Right cardiac atrium (tissue), 5 donors: ENCODE measurements at regions not wholly inside any gene's neighbourhood (a gene's known extent, or its start where the extent isn't known, plus 50 kb on each side); places are given as distances from the start of the nearest gene placed in this dataset.

Source experiments
- ATAC-seq, 2 donors: fragments of 200-7000 bp; cut with Tn5 transposase; one replicate each; pipeline versions ENCODE4 v1.8.0 to v1.9.1; 2020; ENCODE audit warnings: moderate library complexity in 2 of 2, mild to moderate bottlenecking in 1 of 2
- DNase-seq, 3 donors: peaks; one replicate each; pipeline ENCODE4 v3.0.0-alpha.2; 2020
- H3K27ac ChIP-seq: one replicate; pipeline ENCODE4 v1.5.1; 2013; ENCODE audit warnings: mild to moderate bottlenecking, low read length, control low read depth, moderate library complexity
- H3K27me3 ChIP-seq: one replicate; pipeline ENCODE4 v1.6.1; 2013; ENCODE audit not compliant: control insufficient read depth, insufficient read depth
- H3K4me1 ChIP-seq: one replicate; pipeline ENCODE4 v1.6.1; 2013; ENCODE audit warnings: low read length; ENCODE audit not compliant: control insufficient read depth, insufficient read depth
- H3K4me3 ChIP-seq: one replicate; pipeline ENCODE4 v1.5.1; 2013; ENCODE audit warnings: low read length, control low read depth
- H3K9me3 ChIP-seq: one replicate; pipeline ENCODE4 v1.6.1; 2013; ENCODE audit warnings: low read length; ENCODE audit not compliant: control insufficient read depth
- WGBS: extraction: QIAGEN DNeasy Blood & Tissue Kit; methylation state at CpG from one replicate; pipeline ENCODE4 v1.1.7; 2013; 5-methylcytosine and 5-hydroxymethylcytosine counted together
- intact Hi-C, 4 donors: fragments of 100-400 bp; cut with DNase I; formaldehyde crosslinking; loops; one replicate each; pipeline versions ENCODE4 v1.11.0 to v1.14.0; 2022 to 2023
- donor health status: healthy with polysubstance abuse.
- donor health status: DM: no; HTN: yes; CAD: no.
- donor health status: DM: no; HTN: no; CAD: no.
- donor health status: DM: no; HTN: yes; CAD: no; lungs with severe emphysema.
- donor health status: DM: yes; HTN: yes; CAD: no.

- H3K9me3 ChIP-seq: no peaks in the 10 kb centered on the region
- no peak overlapping the region for H3K27ac ChIP-seq
- 58% methylated on average over 3 of the region's 3 CpGs for WGBS
- DNase-seq (no peak), ATAC-seq (no peak)
- no peaks in the 10 kb centered on the region for H3K27me3 ChIP-seq
- intact Hi-C loops: no loop called here
- no peak overlapping the region for H3K4me3 ChIP-seq
- H3K4me1 ChIP-seq: no peaks in the 10 kb centered on the region
Observed at GRCh38 chr4:145427991-145428390, 53.7 kb upstream of the SMAD1 start.

DNA sequence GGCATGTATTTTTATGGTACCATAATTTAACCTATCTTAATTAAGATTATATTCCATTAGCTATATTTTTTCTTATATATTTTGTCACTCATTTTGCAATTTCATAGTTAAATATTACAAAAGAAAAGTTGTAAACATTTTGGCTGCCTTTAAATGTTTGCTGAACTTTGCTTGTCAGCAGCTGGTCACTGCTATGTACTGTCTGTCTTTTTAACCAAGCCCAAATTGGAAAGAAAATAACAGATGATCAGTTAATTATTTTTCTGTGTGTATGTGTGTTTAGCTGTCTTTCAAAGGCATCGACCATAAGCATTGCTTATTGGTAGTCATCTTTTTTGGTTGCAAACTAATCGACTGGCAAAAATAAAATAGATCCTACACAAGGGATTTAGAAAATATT is 54.4 kb upstream of the SMAD1 start:
- DNase-seq (no peak), ATAC-seq (no peak)
- WGBS: 73% methylated on average over 2 of the region's 2 CpGs
- no peak overlapping the region for H3K4me3 ChIP-seq
- no peak overlapping the region for H3K27ac ChIP-seq
- H3K9me3 ChIP-seq: no peaks in the 10 kb centered on the region
- H3K27me3 ChIP-seq: no peaks in the 10 kb centered on the region
- intact Hi-C loops: no loop called here
- no peaks in the 10 kb centered on the region for H3K4me1 ChIP-seq

- no peak for ATAC-seq
- no peak overlapping the region for H3K27ac ChIP-seq
- H3K4me1 ChIP-seq: no peaks in the 10 kb centered on the region
- intact Hi-C loops: no loop called here
- no peak overlapping the region for H3K4me3 ChIP-seq
- DNase-seq: no peak
- 88% methylated on average over 5 of the region's 5 CpGs for whole genome bisulfite sequencing
- no peaks in the 10 kb centered on the region for H3K27me3 ChIP-seq
- no peaks in the 10 kb centered on the region for H3K9me3 ChIP-seq
Observed at GRCh38 chr4:145423017-145423708, 58.5 kb upstream of the SMAD1 start.

DNA sequence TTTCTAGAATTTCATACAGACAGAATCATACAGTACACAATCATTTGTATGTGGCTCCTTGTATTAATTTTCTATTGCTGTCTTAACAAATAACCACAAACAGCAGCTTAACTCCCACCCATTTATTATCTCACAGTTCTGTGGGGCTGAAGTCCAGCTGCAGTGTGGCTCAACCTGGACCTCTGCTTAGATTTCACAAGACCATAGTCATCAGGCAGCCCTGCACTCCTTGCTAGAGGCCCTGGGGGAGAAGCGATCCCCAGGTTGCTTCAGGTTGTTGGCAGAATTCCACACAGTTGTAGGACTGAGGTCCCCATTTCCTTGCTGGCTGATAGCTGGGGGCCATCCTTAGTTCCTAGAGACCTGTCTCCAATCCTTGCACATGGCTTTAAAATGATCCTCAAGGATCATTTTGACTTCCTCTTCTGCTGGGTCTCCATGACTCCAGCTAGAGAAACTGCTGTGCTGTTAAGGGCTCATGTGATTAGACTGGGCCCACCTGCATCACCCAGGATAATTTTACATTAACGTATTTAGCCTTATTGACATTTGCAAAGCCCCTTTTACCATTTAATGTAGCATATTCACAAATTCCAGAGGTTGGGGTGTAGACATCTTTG is 60.9 kb upstream of the SMAD1 start:
- no peak for DNase-seq
- no peaks in the 10 kb centered on the region for H3K27me3 ChIP-seq
- no peak overlapping the region for H3K4me3 ChIP-seq
- intact Hi-C loops: no loop called here
- no peaks in the 10 kb centered on the region for H3K4me1 ChIP-seq
- WGBS: 91% methylated on average over 2 of the region's 2 CpGs
- no peak overlapping the region for H3K27ac ChIP-seq
- no peak for ATAC-seq
- no peaks in the 10 kb centered on the region for H3K9me3 ChIP-seq

DNA sequence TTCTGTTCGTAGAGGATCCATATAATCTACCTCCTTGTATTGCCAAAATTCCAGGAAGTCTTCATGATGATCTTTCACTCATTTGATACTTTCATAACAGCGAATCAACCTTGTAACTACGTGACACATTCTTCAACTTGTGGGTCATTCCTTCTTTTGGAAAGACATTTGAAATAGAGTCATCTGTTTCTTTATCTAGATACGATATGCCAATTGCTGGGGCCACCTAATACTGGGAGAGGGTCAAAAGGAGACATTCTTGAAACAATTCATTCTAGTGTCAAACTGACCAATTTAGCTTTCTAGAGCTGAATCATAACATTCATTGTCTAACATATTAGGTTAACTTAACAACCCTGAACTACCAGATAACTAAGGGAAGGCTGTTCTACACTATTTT is 62.9 kb upstream of the SMAD1 start:
- Histone ChIP-seq H3K9me3 (no peaks in the 10 kb centered on the region), H3K4me1 (no peaks in the 10 kb centered on the region), H3K27ac (no peak overlapping the region), H3K4me3 (no peak overlapping the region), H3K27me3 (no peaks in the 10 kb centered on the region)
- intact Hi-C loops: no loop called here
- DNase-seq: no peak
- no peak for ATAC-seq
- 59% methylated on average over 4 of the region's 4 CpGs for WGBS

GRCh38 chr4:145417348-145418130 is 64.1 kb upstream of the SMAD1 start:
- ATAC-seq (no peak), DNase-seq (no peak)
- intact Hi-C loops: no loop called here
- Histone ChIP-seq H3K27me3 (no peaks in the 10 kb centered on the region), H3K9me3 (no peaks in the 10 kb centered on the region), H3K4me1 (no peaks in the 10 kb centered on the region), H3K27ac (no peak overlapping the region), H3K4me3 (no peak overlapping the region)
- WGBS: 93% methylated on average over 5 of the region's 5 CpGs

DNA sequence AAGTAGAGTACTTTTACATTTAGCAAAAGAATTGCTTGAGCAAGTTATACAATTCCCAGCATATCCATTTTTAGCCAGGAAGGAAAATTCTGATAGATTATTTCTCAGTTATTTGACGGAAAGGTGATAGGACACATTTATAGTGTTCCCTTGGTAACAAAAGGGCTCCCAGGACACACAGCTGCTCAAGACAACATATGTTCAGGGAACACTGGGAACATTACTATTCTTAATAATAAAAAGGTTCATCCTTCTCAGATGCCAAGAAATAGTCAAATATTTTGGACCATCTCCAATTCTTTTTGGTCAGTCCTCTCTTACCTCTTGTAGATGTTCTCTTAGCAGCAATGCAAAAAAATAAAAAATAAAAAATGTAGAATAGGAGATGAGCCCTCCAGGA is 66.8 kb upstream of the SMAD1 start:
- ATAC-seq (no peak), DNase-seq (no peak)
- intact Hi-C loops: no loop called here
- Histone ChIP-seq H3K4me1 (no peaks in the 10 kb centered on the region), H3K4me3 (no peak overlapping the region), H3K27me3 (no peaks in the 10 kb centered on the region), H3K27ac (no peak overlapping the region), H3K9me3 (no peaks in the 10 kb centered on the region)
- WGBS: 74% methylated on average over 1 of the region's 1 CpG

GRCh38 chr4:145414226-145414625 is 67.4 kb upstream of the SMAD1 start:
- no peak for ATAC-seq
- 88% methylated on average over 1 of the region's 1 CpG for WGBS

GRCh38 chr4:145406970-145407369 is 74.7 kb upstream of the SMAD1 start:
- peak in 1 of 2 donors; percentile 37 for ATAC-seq
- H3K27ac ChIP-seq: no peak overlapping the region
- H3K9me3 ChIP-seq: no peaks in the 10 kb centered on the region
- H3K4me1 ChIP-seq: no peaks in the 10 kb centered on the region
- no peaks in the 10 kb centered on the region for H3K27me3 ChIP-seq
- intact Hi-C loops: no loop called here
- DNase-seq: peak in 1 of 3 donors; percentile 33
- H3K4me3 ChIP-seq: no peak overlapping the region

More at GRCh38 chr4:145414226-145414625, 67.4 kb upstream of the SMAD1 start:
- intact Hi-C loops: no loop called here
- no peaks in the 10 kb centered on the region for H3K27me3 ChIP-seq
- DNase-seq: no peak
- no peak overlapping the region for H3K27ac ChIP-seq
- no peaks in the 10 kb centered on the region for H3K9me3 ChIP-seq
- H3K4me1 ChIP-seq: no peaks in the 10 kb centered on the region
- no peak overlapping the region for H3K4me3 ChIP-seq

GRCh38 chr4:145404761-145405160 is 76.9 kb upstream of the SMAD1 start:
- Histone ChIP-seq H3K4me3 (no peak overlapping the region), H3K27me3 (no peaks in the 10 kb centered on the region), H3K9me3 (no peaks in the 10 kb centered on the region), H3K27ac (no peak overlapping the region), H3K4me1 (no peaks in the 10 kb centered on the region)
- 55% methylated on average over 3 of the region's 3 CpGs for WGBS
- DNase-seq: no peak
- intact Hi-C loops: no loop called here
- ATAC-seq: no peak

GRCh38 chr4:145396581-145396980 is 85.1 kb upstream of the SMAD1 start:
- intact Hi-C loops: no loop called here
- H3K27me3 ChIP-seq: no peaks in the 10 kb centered on the region
- H3K4me3 ChIP-seq: no peak overlapping the region
- ATAC-seq (no peak), DNase-seq (no peak)
- H3K9me3 ChIP-seq: no peaks in the 10 kb centered on the region
- WGBS: 83% methylated on average over 1 of the region's 1 CpG
- no peaks in the 10 kb centered on the region for H3K4me1 ChIP-seq
- no peak overlapping the region for H3K27ac ChIP-seq
